B cell (primary cell): ENCODE measurements at regions not wholly inside any gene's neighbourhood (a gene's known extent, or its start where the extent isn't known, plus 50 kb on each side); places are given as distances from the start of the nearest gene placed in this dataset.

Experiments
- ATAC-seq: fragments of 200-7000 bp; cut with Tn5 transposase; one replicate; pipeline ENCODE4 v1.10.0; 2021; ENCODE audit warnings: low read depth, mild to moderate bottlenecking, moderate number of reproducible peaks, moderate library complexity
- CTCF ChIA-PET: fragments of 350-600 bp; sonication (Branson Sonifier 250); formaldehyde crosslinking; loops from one replicate; lab custom pipeline; 2021; ENCODE audit warnings: antibody characterized with exemption, inconsistent platforms; lab: Charles Lee
- POLR2A ChIA-PET: fragments of 350-600 bp; sonication (Branson Sonifier 250); formaldehyde crosslinking; loops from one replicate; lab custom pipeline; 2021; ENCODE audit warnings: antibody characterized with exemption; lab: Charles Lee
- DNase-seq: peaks from one replicate; pipeline ENCODE4 v3.0.0; 2013
- H2AFZ ChIP-seq: 2 replicates; pipeline ENCODE4 v1.6.1; 2012; ENCODE audit warnings: mild to moderate bottlenecking, low read depth, low read length; ENCODE audit not compliant: insufficient read depth, poor library complexity, severe bottlenecking
- H3K27ac ChIP-seq, 2 donors: 1 replicate in 1 of 2; 2 replicates in 1 of 2; pipeline ENCODE4 v1.5.1; 2012 to 2013; ENCODE audit warnings: low read length in 2 of 2, mild to moderate bottlenecking in 2 of 2, moderate library complexity in 1 of 2
- H3K27me3 ChIP-seq, 4 experiments: fragments of 200-600 bp in 1 of 4; sonication (generic) in 1 of 4; replicated peaks in 1 of 4; 1 replicate in 2 of 4; 2 replicates in 2 of 4; pipeline versions ENCODE4 v1.6.1 to v1.7.0; 2013 to 2016; ENCODE audit warnings: low read length in 3 of 4, mild to moderate bottlenecking in 2 of 4, mixed read lengths in 1 of 4, moderate library complexity in 1 of 4; ENCODE audit not compliant: insufficient read depth in 4 of 4, control insufficient read depth in 3 of 4; ENCODE audit errors: control extremely low read depth in 1 of 4
- H3K36me3 ChIP-seq, 2 experiments: replicated peaks in 1 of 2; 1 replicate in 1 of 2; 2 replicates in 1 of 2; pipeline versions ENCODE4 v1.6.1 to v1.7.1; 2013; ENCODE audit warnings: low read length in 1 of 2; ENCODE audit not compliant: insufficient read depth in 2 of 2, control insufficient read depth in 1 of 2; ENCODE audit errors: control extremely low read depth in 1 of 2, extremely low read depth in 1 of 2
- H3K4me1 ChIP-seq, 2 donors: fragments of 200-600 bp in 1 of 2; sonication (generic) in 1 of 2; 1 replicate in 1 of 2; 2 replicates in 1 of 2; pipeline versions ENCODE4 v1.5.1 to v1.6.1; 2013 to 2017; ENCODE audit warnings: low read length in 2 of 2; ENCODE audit not compliant: control insufficient read depth in 2 of 2, insufficient read depth in 2 of 2
- H3K4me2 ChIP-seq: replicated peaks from 2 replicates; pipeline ENCODE3; 2012; ENCODE audit warnings: mild to moderate bottlenecking, low read depth, low read length; ENCODE audit not compliant: poor library complexity, severe bottlenecking
- H3K4me3 ChIP-seq, 5 experiments: fragments of 200-600 bp in 1 of 5; sonication (generic) in 1 of 5; 1 replicate in 3 of 5; 2 replicates in 2 of 5; pipeline versions ENCODE4 v1.5.1 to v1.7.0; 2011 to 2016; ENCODE audit warnings: low read length in 4 of 5, mild to moderate bottlenecking in 4 of 5, low read depth in 2 of 5, control low read depth in 1 of 5, moderate library complexity in 1 of 5; ENCODE audit not compliant: insufficient read depth in 1 of 5; ENCODE audit errors: control extremely low read depth in 1 of 5, extremely low read depth in 1 of 5
- H3K79me2 ChIP-seq: fragments of 200-600 bp; sonication (generic); one replicate; pipeline ENCODE4 v1.6.0; 2016; ENCODE audit warnings: low read length; ENCODE audit not compliant: control insufficient read depth, insufficient read depth
- H3K9ac ChIP-seq: fragments of 200-600 bp; sonication (generic); 2 replicates; pipeline ENCODE4 v1.6.1; 2017; ENCODE audit warnings: mild to moderate bottlenecking, low read length, moderate library complexity
- H3K9me3 ChIP-seq, 3 donors: one replicate each; pipeline versions ENCODE4 v1.6.1 to v1.7.1; 2013; ENCODE audit warnings: low read length in 2 of 3; ENCODE audit not compliant: control insufficient read depth in 2 of 3, insufficient read depth in 1 of 3; ENCODE audit errors: control extremely low read depth in 1 of 3
- H4K20me1 ChIP-seq: 2 replicates; pipeline ENCODE4 v1.6.0; 2012; ENCODE audit warnings: mild to moderate bottlenecking, low read length; ENCODE audit not compliant: insufficient read depth, control insufficient read depth, poor library complexity, severe bottlenecking
- H3K27ac Mint-ChIP-seq: one replicate; pipeline ENCODE4 v1.8.0; 2021; ENCODE audit warnings: mixed read lengths
- H3K27me3 Mint-ChIP-seq: one replicate; pipeline ENCODE4 v1.8.0; 2021; ENCODE audit warnings: mixed read lengths
- H3K4me1 Mint-ChIP-seq: one replicate; pipeline ENCODE4 v1.8.0; 2021; ENCODE audit warnings: mixed read lengths
- H3K4me3 Mint-ChIP-seq: one replicate; pipeline ENCODE4 v1.8.0; 2021; ENCODE audit warnings: mixed read lengths
- H3K9me3 Mint-ChIP-seq: one replicate; pipeline ENCODE4 v1.8.0; 2022; ENCODE audit warnings: mixed read lengths; ENCODE audit not compliant: insufficient read depth
- CTCF ChIP-seq: fragments of 200-600 bp; IDR thresholded peaks from one replicate; pipeline ENCODE4 v1.8.0; 2022; ENCODE audit warnings: antibody characterized with exemption, mild to moderate bottlenecking
- EZH2 ChIP-seq: IDR thresholded peaks from 2 replicates; pipeline ENCODE4 v1.6.1; 2012; ENCODE audit warnings: borderline replicate concordance, low read depth, mild to moderate bottlenecking, moderate library complexity, low read length; ENCODE audit not compliant: insufficient read depth, poor library complexity, severe bottlenecking
- WGBS: methylation state at CpG from one replicate; pipeline ENCODE4 v1.1.5; 2013; ENCODE audit warnings: missing lambda C conversion rate; ENCODE audit not compliant: insufficient coverage; 5-methylcytosine and 5-hydroxymethylcytosine counted together
- intact Hi-C: fragments of 100-400 bp; cut with micrococcal nuclease; formaldehyde crosslinking; loops from one replicate; pipeline ENCODE4 v1.10.0; 2022

- H3K9me3 Mint-ChIP-seq: no peaks in the 10 kb centered on the region
- no peaks in the 10 kb centered on the region for H3K27me3 ChIP-seq
- H3K4me3 Mint-ChIP-seq: no peak overlapping the region
- ChIA-PET POLR2A (no interaction called here), CTCF (no interaction called here)
- WGBS: no CpG with 5 or more reads among the region's 3 CpGs
- no peak overlapping the region for H3K27ac ChIP-seq
- H2AFZ ChIP-seq: no peak overlapping the region
- no peaks in the 10 kb centered on the region for H3K79me2 ChIP-seq
- no peak overlapping the region for H3K4me2 ChIP-seq
- H3K9ac ChIP-seq: no peak overlapping the region
- H4K20me1 ChIP-seq: no peaks in the 10 kb centered on the region
- intact Hi-C loops: no loop called here
- ATAC-seq (no peak), DNase-seq (no peak)
- TF ChIP-seq EZH2 (no peak), CTCF (no peak)
- H3K9me3 ChIP-seq: peaks cover 0 to 9% (median 1%) of the 10 kb centered on the region in 3 donors
- H3K4me1 ChIP-seq: no peaks in the 10 kb centered on the region
- no peaks in the 10 kb centered on the region for H3K36me3 ChIP-seq
- no peak overlapping the region for H3K4me3 ChIP-seq
- no peaks in the 10 kb centered on the region for H3K4me1 Mint-ChIP-seq
- H3K27ac Mint-ChIP-seq: no peak overlapping the region
- peaks cover 8% of the 10 kb centered on the region for H3K27me3 Mint-ChIP-seq
These were observed 102.0 kb upstream of the VANGL1 start for GRCh38 chr1:115539736-115540135.

- WGBS: 91% methylated on average over 6 of the region's 7 CpGs
- Mint-ChIP-seq H3K4me1 (no peaks in the 10 kb centered on the region), H3K9me3 (no peaks in the 10 kb centered on the region), H3K27ac (no peak overlapping the region), H3K4me3 (no peak overlapping the region), H3K27me3 (peaks cover 7% of the 10 kb centered on the region)
- H3K36me3 ChIP-seq: no peaks in the 10 kb centered on the region
- ATAC-seq (no peak), DNase-seq (no peak)
- intact Hi-C loops: no loop called here
- no peaks in the 10 kb centered on the region for H3K27me3 ChIP-seq
- H3K27ac ChIP-seq: no peak overlapping the region
- H3K4me2 ChIP-seq: no peak overlapping the region
- no peaks in the 10 kb centered on the region for H3K4me1 ChIP-seq
- H3K4me3 ChIP-seq: no peak overlapping the region
- H3K9ac ChIP-seq: no peak overlapping the region
- H3K9me3 ChIP-seq: peaks cover 0 to 14% (median 1%) of the 10 kb centered on the region in 3 donors
- CTCF ChIA-PET: no interaction called here
- H4K20me1 ChIP-seq: no peaks in the 10 kb centered on the region
- H3K79me2 ChIP-seq: no peaks in the 10 kb centered on the region
- TF ChIP-seq CTCF (no peak), EZH2 (no peak)
- POLR2A ChIA-PET: no interaction called here
- no peak overlapping the region for H2AFZ ChIP-seq
These were observed 102.7 kb upstream of the VANGL1 start for GRCh38 chr1:115539061-115539460.
